HepG2 (cell line): ENCODE measurements at regions not wholly inside any gene's neighbourhood (a gene's known extent, or its start where the extent isn't known, plus 50 kb on each side); places are given as distances from the start of the nearest gene placed in this dataset.

Experiments
- CBX5 ChIP-seq: sonication (generic); formaldehyde crosslinking; IDR thresholded peaks from 2 replicates; pipeline ENCODE4 v1.4.0; 2020; ENCODE audit warnings: missing genetic modification reagents, borderline replicate concordance
- FOXK1 ChIP-seq: sonication (generic); formaldehyde crosslinking; IDR thresholded peaks from 2 replicates; pipeline ENCODE4 v1.4.0; 2020; ENCODE audit warnings: low read depth, missing genetic modification reagents, borderline replicate concordance
- FOXM1 ChIP-seq: sonication (generic); formaldehyde crosslinking; IDR thresholded peaks from 2 replicates; pipeline ENCODE4 v1.5.0; 2020; ENCODE audit warnings: missing genetic modification reagents
- KDM5A ChIP-seq: fragments of 200-600 bp; sonication (generic); IDR thresholded peaks from 2 replicates; pipeline ENCODE4 v1.7.0; 2018; ENCODE audit warnings: antibody characterized with exemption, mild to moderate bottlenecking, low read length, borderline replicate concordance
- RARA ChIP-seq: IDR thresholded peaks from 2 replicates; pipeline ENCODE4 v1.6.1; 2016; ENCODE audit warnings: missing genetic modification reagents, missing compliant biosample characterization
- SRF ChIP-seq: IDR thresholded peaks from 2 replicates; pipeline ENCODE4 v1.6.1; 2011; ENCODE audit warnings: mild to moderate bottlenecking, low read depth, low read length, moderate library complexity
- TAF1 ChIP-seq: sonication (generic); formaldehyde crosslinking; IDR thresholded peaks from 2 replicates; pipeline ENCODE4 v1.4.0; 2020; ENCODE audit warnings: missing genetic modification reagents
- TFDP2 ChIP-seq: sonication (generic); formaldehyde crosslinking; IDR thresholded peaks from 2 replicates; pipeline ENCODE4 v1.4.0; 2020; ENCODE audit warnings: missing genetic modification reagents
- TRIM24 ChIP-seq: sonication (generic); formaldehyde crosslinking; IDR thresholded peaks from 2 replicates; pipeline ENCODE4 v1.8.0; 2022; ENCODE audit warnings: mild to moderate bottlenecking, missing genetic modification reagents
- ZNF180 ChIP-seq: sonication (generic); formaldehyde crosslinking; IDR thresholded peaks from 2 replicates; pipeline ENCODE4 v1.4.0; 2020; ENCODE audit warnings: low read depth, missing genetic modification reagents, borderline replicate concordance
- ZNF235 ChIP-seq: sonication (generic); formaldehyde crosslinking; IDR thresholded peaks from 2 replicates; pipeline ENCODE4 v1.8.1; 2023; ENCODE audit warnings: mild to moderate bottlenecking, missing genetic modification reagents, borderline replicate concordance
- ZNF558 ChIP-seq: sonication (generic); formaldehyde crosslinking; IDR thresholded peaks from 2 replicates; pipeline ENCODE4 v1.9.0; 2022; ENCODE audit warnings: mild to moderate bottlenecking, missing genetic modification reagents, borderline replicate concordance

- TF ChIP-seq ZNF235 (no peak), TFDP2 (CRISPR knock-in tag) (no peak), RARA (CRISPR knock-in tag) (no peak), CBX5 (CRISPR knock-in tag) (no peak), KDM5A (no peak), SRF (no peak), ZNF180 (CRISPR knock-in tag) (no peak), TAF1 (CRISPR knock-in tag) (no peak), ZNF558 (no peak), FOXM1 (CRISPR knock-in tag) (no peak), TRIM24 (CRISPR knock-in tag) (no peak), FOXK1 (CRISPR knock-in tag) (no peak)
Measured at GRCh38 chr2:187803816-187804215, 249.6 kb upstream of the TFPI start.
